ENCODE measurements at regions not wholly inside any gene's neighbourhood (a gene's known extent, or its start where the extent isn't known, plus 50 kb on each side); places are given as distances from the start of the nearest gene placed in this dataset.

- TF ChIP-seq CTCF (IDR thresholded peaks at IDR 0.05) = peak; percentile 38 to 80 (median 62)
- no peak for TF ChIP-seq POLR2A (IDR thresholded peaks at IDR 0.05)
- TF ChIP-seq EP300 (IDR thresholded peaks at IDR 0.05) = peak in 1 of 2 donors; percentile 31
Measured at GRCh38 chr20:34190679-34191090, 50.5 kb upstream of the ASIP start.
